GM12878 (cell line): ENCODE measurements at regions not wholly inside any gene's neighbourhood (a gene's known extent, or its start where the extent isn't known, plus 50 kb on each side); places are given as distances from the start of the nearest gene placed in this dataset.

ENCODE experiments used
- ATAC-seq: fragments of 200-7000 bp; cut with Tn5 transposase; 3 replicates; pipeline ENCODE4 v1.9.1; 2020; ENCODE audit warnings: mild to moderate bottlenecking, moderate library complexity
- BruUV-seq: library from RNA; stranded (reverse); fragments of 400-500 nt; replicated peaks from 2 replicates; lab custom pipeline; 2021; lab: Mats Ljungman, UMichigan
- CTCF ChIA-PET: fragments of 300-600 bp; sonication (Branson Sonifier 250); formaldehyde crosslinking; extraction: SDS; loops from one replicate; lab custom pipeline; 2021; ENCODE audit warnings: inconsistent platforms; lab: Yijun Ruan, JAX
- POLR2A ChIA-PET: fragments of 350-600 bp; formaldehyde crosslinking; extraction: SDS; loops from one replicate; lab custom pipeline; 2021; ENCODE audit warnings: inconsistent platforms; lab: Charles Lee
- RAD21 ChIA-PET: fragments of 300-600 bp; sonication (Branson Sonifier 250); formaldehyde crosslinking; loops from one replicate; lab custom pipeline; 2023; ENCODE audit warnings: antibody characterized with exemption; ENCODE audit not compliant: unreplicated experiment; lab: Charles Lee
- SMC1A ChIA-PET: fragments of 300-600 bp; sonication (Branson Sonifier 250); formaldehyde crosslinking; loops from one replicate; lab custom pipeline; 2023; ENCODE audit not compliant: unreplicated experiment, uncharacterized antibody; lab: Charles Lee
- DNase-seq: peaks from one replicate; pipeline ENCODE4 v3.0.0-alpha.2; 2011; ENCODE audit warnings: low read depth, low spot score
- FAIRE-seq: peaks from 3 replicates; lab custom pipeline; 2011; peaks lifted over from hg19 to GRCh38; lab: Jason Lieb, UNC
- H2AFZ ChIP-seq: 2 replicates; pipeline ENCODE4 v1.6.0; 2011; ENCODE audit warnings: low read depth, low read length, control low read depth; ENCODE audit not compliant: control insufficient read depth
- H3K27ac ChIP-seq: 2 replicates; pipeline ENCODE4 v1.5.1; 2011; ENCODE audit warnings: control low read depth; ENCODE audit not compliant: control insufficient read depth, insufficient read depth
- H3K27me3 ChIP-seq, 2 experiments: replicated peaks in 1 of 2; 2 replicates each; pipeline versions ENCODE4 v1.6.0 to v1.6.1; 2011; ENCODE audit warnings: low read length in 1 of 2; ENCODE audit not compliant: control insufficient read depth in 2 of 2, insufficient read depth in 2 of 2
- H3K36me3 ChIP-seq, 2 experiments: 2 replicates each; pipeline ENCODE4 v1.5.1; 2011; ENCODE audit warnings: low read length in 1 of 2; ENCODE audit not compliant: control insufficient read depth in 2 of 2, insufficient read depth in 2 of 2
- H3K4me1 ChIP-seq: 2 replicates; pipeline ENCODE4 v1.6.1; 2011; ENCODE audit warnings: mild to moderate bottlenecking, low read length, moderate library complexity, mixed read lengths; ENCODE audit not compliant: control insufficient read depth, insufficient read depth
- H3K4me2 ChIP-seq: 2 replicates; pipeline ENCODE4 v1.6.0; 2011; ENCODE audit warnings: control low read depth; ENCODE audit not compliant: control insufficient read depth, insufficient read depth
- H3K4me3 ChIP-seq: fragments of 200-600 bp; sonication (generic); 2 replicates; pipeline ENCODE4 v1.5.1; 2016
- H3K79me2 ChIP-seq: 2 replicates; pipeline ENCODE4 v1.6.0; 2011; ENCODE audit warnings: low read length; ENCODE audit not compliant: control insufficient read depth, insufficient read depth
- H3K9ac ChIP-seq: 2 replicates; pipeline ENCODE4 v1.8.0; 2011; ENCODE audit warnings: low read length, control low read depth, mixed read lengths; ENCODE audit not compliant: control insufficient read depth, insufficient read depth
- H3K9me3 ChIP-seq: replicated peaks from 3 replicates; pipeline ENCODE4 v1.5.1; 2011; ENCODE audit warnings: mild to moderate bottlenecking, low read length; ENCODE audit not compliant: control insufficient read depth, insufficient read depth
- H4K20me1 ChIP-seq: 2 replicates; pipeline ENCODE4 v1.6.0; 2011; ENCODE audit not compliant: control insufficient read depth, insufficient read depth
- BCLAF1 ChIP-seq: fragments of 450-650 bp; IDR thresholded peaks from 2 replicates; pipeline ENCODE4 v1.6.1; 2017; ENCODE audit warnings: antibody characterized with exemption, mild to moderate bottlenecking, moderate library complexity
- HDAC6 ChIP-seq: fragments of 200-600 bp; sonication (generic); IDR thresholded peaks from one replicate; pipeline ENCODE4 v1.8.0; 2017; ENCODE audit warnings: antibody characterized with exemption; ENCODE audit not compliant: unreplicated experiment
- IRF5 ChIP-seq: fragments of 450-650 bp; IDR thresholded peaks from 2 replicates; pipeline ENCODE4 v1.6.1; 2017; ENCODE audit warnings: borderline replicate concordance
- MLLT1 ChIP-seq: fragments of 450-650 bp; IDR thresholded peaks from 2 replicates; pipeline ENCODE4 v1.6.1; 2016; ENCODE audit warnings: mild to moderate bottlenecking
- NFYA ChIP-seq: IDR thresholded peaks from 2 replicates; pipeline ENCODE4 v1.6.1; 2011; ENCODE audit warnings: low read depth, mild to moderate bottlenecking, low read length, improper control_type of control experiment, borderline replicate concordance
- NFYB ChIP-seq: IDR thresholded peaks from 2 replicates; pipeline ENCODE4 v1.6.1; 2011; ENCODE audit warnings: low read depth, mild to moderate bottlenecking, low read length, improper control_type of control experiment, moderate library complexity; ENCODE audit not compliant: insufficient read depth
- RCOR1 ChIP-seq: conservative IDR thresholded peaks from 2 replicates; pipeline ENCODE4 v1.6.1; 2012; ENCODE audit warnings: low read depth, low read length, improper control_type of control experiment
- SREBF2 ChIP-seq: IDR thresholded peaks from 2 replicates; pipeline ENCODE4 v1.6.1; 2012; ENCODE audit warnings: mild to moderate bottlenecking, low read length
- WGBS: methylation state at CpG from one replicate; pipeline ENCODE4 v1.1.6; 2016; ENCODE audit warnings: low lambda C conversion rate; ENCODE audit not compliant: insufficient replicate concordance, insufficient coverage; ENCODE audit errors: missing lambda C conversion rate; 5-methylcytosine and 5-hydroxymethylcytosine counted together
- in situ Hi-C: fragments of 300-500 bp; cut with MboI; formaldehyde crosslinking; loops from 9 replicates; pipeline ENCODE4 v1.14.3; 2018; ENCODE audit warnings: mixed read lengths
- intact Hi-C: fragments of 100-400 bp; cut with micrococcal nuclease; formaldehyde crosslinking; loops from one replicate; pipeline ENCODE4 v1.14.2; 2022; ENCODE audit not compliant: unreplicated experiment

DNA sequence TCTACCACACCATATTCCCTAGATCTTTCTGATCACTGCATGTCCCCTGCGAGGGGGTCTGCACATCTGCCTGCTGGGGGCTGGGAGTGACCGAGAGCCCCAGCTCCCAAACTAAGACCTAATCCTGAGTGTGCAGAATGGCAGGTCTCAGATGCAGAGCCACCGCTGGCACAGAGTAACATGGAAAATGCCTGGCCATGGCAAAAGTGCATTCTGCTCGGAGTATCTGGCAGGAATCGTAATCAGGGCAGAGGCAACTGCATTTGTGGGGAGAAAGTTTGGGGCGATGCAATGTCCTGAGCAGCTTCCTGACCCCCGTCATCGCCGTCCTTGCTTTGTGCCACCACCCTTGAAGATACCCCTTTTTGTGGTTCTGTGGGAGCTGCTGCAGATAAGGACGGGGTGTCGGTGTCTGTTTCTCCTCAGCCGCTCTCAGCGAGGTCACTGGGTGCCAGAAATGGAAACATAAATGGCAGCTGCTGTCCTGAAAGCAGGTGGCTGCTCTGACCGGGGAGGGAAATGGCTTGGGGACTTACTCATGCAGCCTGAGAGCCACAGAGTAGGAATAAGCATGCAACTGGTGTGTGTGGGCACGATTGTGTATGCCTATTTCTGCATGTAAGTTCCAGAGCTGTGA, 157.9 kb downstream of the LY86 start:
- intact Hi-C loops (no loop called here), in situ Hi-C loops (no loop called here)
- ATAC-seq, result no peak; the same call in 2 of the 3 replicates
- no TSS peak for BruUV-seq
- H3K4me2 ChIP-seq, result no peak overlapping the region
- H3K4me1 ChIP-seq, result no peaks in the 10 kb centered on the region
- no peak overlapping the region for H2AFZ ChIP-seq
- ChIA-PET RAD21 (no interaction called here), POLR2A (no interaction called here), SMC1A (no interaction called here), CTCF (interaction anchor here (2.1 kb wide), 1 partner anchor 13 kb away, joined by 5 read pairs; no protein-coding TSS in a partner anchor)
- no peak overlapping the region for H3K9ac ChIP-seq
- no peak for FAIRE-seq
- no peaks in the 10 kb centered on the region for H3K79me2 ChIP-seq
- WGBS, result 27% methylated on average over 15 of the region's 15 CpGs
- H4K20me1 ChIP-seq, result no peaks in the 10 kb centered on the region
- no peak overlapping the region for H3K4me3 ChIP-seq
- H3K36me3 ChIP-seq, result no peaks in the 10 kb centered on the region
- no peak overlapping the region for H3K27ac ChIP-seq
- no peak for TF ChIP-seq RCOR1
- no peak for TF ChIP-seq NFYA
- TF ChIP-seq MLLT1, result no peak
- no peaks in the 10 kb centered on the region for H3K27me3 ChIP-seq
- no peak for DNase-seq
- H3K9me3 ChIP-seq, result no peaks in the 10 kb centered on the region

DNA sequence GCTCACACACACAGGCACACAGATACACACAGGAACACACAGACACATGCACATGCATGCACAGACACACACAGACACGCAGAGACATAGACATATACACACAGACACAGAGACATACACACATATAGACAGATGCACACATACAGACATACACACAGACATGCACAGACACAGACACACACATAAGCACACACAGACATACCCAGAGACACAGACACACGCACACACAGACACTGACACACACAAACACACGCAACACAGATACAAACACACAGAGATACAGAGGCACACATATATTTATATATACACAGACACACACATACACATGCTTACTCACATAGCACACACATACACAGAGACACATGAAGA, 158.4 kb downstream of the LY86 start:
- Histone ChIP-seq H3K9me3 (no peaks in the 10 kb centered on the region), H3K4me2 (no peak overlapping the region), H3K79me2 (no peaks in the 10 kb centered on the region), H3K36me3 (no peaks in the 10 kb centered on the region), H3K27ac (no peak overlapping the region), H2AFZ (no peak overlapping the region), H3K4me1 (no peaks in the 10 kb centered on the region), H4K20me1 (no peaks in the 10 kb centered on the region), H3K27me3 (no peaks in the 10 kb centered on the region), H3K4me3 (no peak overlapping the region), H3K9ac (no peak overlapping the region)
- ATAC-seq (no peak), FAIRE-seq (no peak), DNase-seq (no peak)
- ChIA-PET SMC1A (no interaction called here), POLR2A (no interaction called here), CTCF (interaction anchor here (2.1 kb wide), 1 partner anchor 12 kb away, joined by 5 read pairs; no protein-coding TSS in a partner anchor)
- no TSS peak for BruUV-seq
- in situ Hi-C loops, result no loop called here
- 37% methylated on average over 3 of the region's 3 CpGs for WGBS
- TF ChIP-seq HDAC6 (no peak), NFYB (no peak), NFYA (no peak), BCLAF1 (no peak), SREBF2 (no peak), IRF5 (0 out of 2 replicates have a peak, but pooled peaks have one; percentile 25)
- TF ChIP-seq, all 136 proteins: peak for 1
- intact Hi-C loops, result no loop called here
- RAD21 ChIA-PET, result no interaction called here
